Activated B cell treated with CpG ODN at 0.5 μM for 24 hours (primary cell): ENCODE measurements at regions not wholly inside any gene's neighbourhood (a gene's known extent, or its start where the extent isn't known, plus 50 kb on each side); places are given as distances from the start of the nearest gene placed in this dataset.

Source experiments
- ATAC-seq: fragments of 200-7000 bp; cut with Tn5 transposase; one replicate; pipeline ENCODE4 v1.10.0; 2021; ENCODE audit warnings: low read depth, mild to moderate bottlenecking, moderate library complexity
- CTCF ChIA-PET: fragments of 350-600 bp; sonication (Branson Sonifier 250); formaldehyde crosslinking; loops from one replicate; lab custom pipeline; 2021; ENCODE audit warnings: antibody characterized with exemption; lab: Charles Lee
- POLR2A ChIA-PET: fragments of 350-600 bp; sonication (Branson Sonifier 250); formaldehyde crosslinking; loops from one replicate; lab custom pipeline; 2021; ENCODE audit warnings: antibody characterized with exemption; lab: Charles Lee
- DNase-seq: peaks from one replicate; pipeline ENCODE4 v3.0.0; 2022
- H3K27ac Mint-ChIP-seq: one replicate; pipeline ENCODE4 v1.8.0; 2020; ENCODE audit warnings: mixed read lengths
- H3K27me3 Mint-ChIP-seq: one replicate; pipeline ENCODE4 v1.8.0; 2021; ENCODE audit warnings: mixed read lengths
- H3K36me3 Mint-ChIP-seq: one replicate; pipeline ENCODE4 v1.8.0; 2021; ENCODE audit warnings: low read depth, mixed read lengths
- H3K4me1 Mint-ChIP-seq: one replicate; pipeline ENCODE4 v1.8.0; 2021; ENCODE audit warnings: mixed read lengths
- H3K4me3 Mint-ChIP-seq: one replicate; pipeline ENCODE4 v1.8.0; 2020; ENCODE audit warnings: mild to moderate bottlenecking, mixed read lengths
- H3K9me3 Mint-ChIP-seq: one replicate; pipeline ENCODE4 v1.8.0; 2020; ENCODE audit warnings: mixed read lengths
- intact Hi-C: fragments of 100-400 bp; cut with micrococcal nuclease; formaldehyde crosslinking; loops from one replicate; pipeline ENCODE4 v1.15.1; 2024
- TF ChIP-seq, protein P1 (sequence below): fragments of 200-600 bp; IDR thresholded peaks from one replicate; pipeline ENCODE4 v1.8.0; 2022; ENCODE audit warnings: antibody characterized with exemption, mild to moderate bottlenecking

DNA sequence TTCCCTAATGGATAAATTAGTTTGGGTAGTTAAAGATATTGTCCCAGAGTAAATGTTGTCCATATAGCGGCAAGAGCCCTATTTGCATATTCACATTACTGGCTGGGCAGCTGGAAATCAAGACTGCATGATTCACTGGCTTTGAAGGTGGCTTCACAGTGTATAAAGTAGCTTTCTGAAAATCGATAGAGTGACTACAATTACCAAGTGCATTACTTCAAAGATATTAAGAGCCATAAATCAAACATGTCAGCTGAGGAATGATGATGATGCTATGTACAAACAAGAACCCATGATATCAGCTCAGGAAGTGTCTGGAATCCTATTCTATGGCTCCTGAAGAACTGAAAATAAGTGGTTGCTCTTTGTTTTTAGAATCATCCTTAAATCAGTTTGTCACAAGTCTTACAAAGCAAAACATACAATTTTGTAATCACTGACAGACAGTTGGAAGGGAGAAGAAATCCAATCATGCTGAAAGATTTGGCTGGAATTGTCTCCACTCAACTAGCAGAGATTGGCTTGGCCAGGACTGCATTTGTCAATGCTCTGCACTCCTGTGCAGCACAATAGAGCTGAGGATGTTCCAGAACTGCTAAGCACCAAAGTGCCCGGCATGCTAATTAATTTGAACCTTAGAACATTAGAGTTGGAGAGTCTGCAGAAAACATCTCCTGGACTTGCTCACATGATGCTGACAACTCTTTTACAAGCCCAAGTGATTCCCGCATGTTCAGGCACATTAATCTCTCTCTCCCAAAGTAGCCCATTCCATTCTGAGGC lies 77.9 kb upstream of the B3GAT2 start:
- no peak for DNase-seq
- no peak for ATAC-seq
- TF ChIP-seq, protein P1, sequence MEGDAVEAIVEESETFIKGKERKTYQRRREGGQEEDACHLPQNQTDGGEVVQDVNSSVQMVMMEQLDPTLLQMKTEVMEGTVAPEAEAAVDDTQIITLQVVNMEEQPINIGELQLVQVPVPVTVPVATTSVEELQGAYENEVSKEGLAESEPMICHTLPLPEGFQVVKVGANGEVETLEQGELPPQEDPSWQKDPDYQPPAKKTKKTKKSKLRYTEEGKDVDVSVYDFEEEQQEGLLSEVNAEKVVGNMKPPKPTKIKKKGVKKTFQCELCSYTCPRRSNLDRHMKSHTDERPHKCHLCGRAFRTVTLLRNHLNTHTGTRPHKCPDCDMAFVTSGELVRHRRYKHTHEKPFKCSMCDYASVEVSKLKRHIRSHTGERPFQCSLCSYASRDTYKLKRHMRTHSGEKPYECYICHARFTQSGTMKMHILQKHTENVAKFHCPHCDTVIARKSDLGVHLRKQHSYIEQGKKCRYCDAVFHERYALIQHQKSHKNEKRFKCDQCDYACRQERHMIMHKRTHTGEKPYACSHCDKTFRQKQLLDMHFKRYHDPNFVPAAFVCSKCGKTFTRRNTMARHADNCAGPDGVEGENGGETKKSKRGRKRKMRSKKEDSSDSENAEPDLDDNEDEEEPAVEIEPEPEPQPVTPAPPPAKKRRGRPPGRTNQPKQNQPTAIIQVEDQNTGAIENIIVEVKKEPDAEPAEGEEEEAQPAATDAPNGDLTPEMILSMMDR = no peak
- Mint-ChIP-seq H3K27me3 (peaks cover 12% of the 10 kb centered on the region), H3K27ac (no peak overlapping the region), H3K4me3 (no peak overlapping the region), H3K36me3 (no peaks in the 10 kb centered on the region), H3K4me1 (no peaks in the 10 kb centered on the region), H3K9me3 (no peaks in the 10 kb centered on the region)
- intact Hi-C loops = no loop called here
- ChIA-PET POLR2A (no interaction called here), CTCF (no interaction called here)

DNA sequence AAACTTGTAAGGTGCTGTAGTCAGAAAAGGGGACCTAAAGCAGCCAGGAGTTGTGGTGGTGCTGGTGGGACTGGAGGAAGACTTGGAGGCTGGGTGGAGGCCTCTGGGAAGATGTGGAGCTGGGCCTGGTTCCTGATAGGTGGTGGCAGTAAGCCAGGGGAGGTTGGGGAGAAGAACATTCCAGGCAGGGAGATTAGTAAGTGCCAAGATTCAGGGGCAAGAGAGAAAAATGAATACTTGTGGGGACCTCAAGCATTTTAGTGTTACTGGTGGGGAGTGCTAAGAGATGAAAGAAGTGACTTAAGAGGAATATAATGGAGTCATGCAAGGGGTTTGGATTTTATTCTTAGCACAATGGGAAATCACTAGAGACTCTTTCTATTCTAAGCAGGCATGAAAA lies 79.0 kb upstream of the B3GAT2 start:
- Mint-ChIP-seq H3K36me3 (no peaks in the 10 kb centered on the region), H3K9me3 (no peaks in the 10 kb centered on the region), H3K27ac (no peak overlapping the region), H3K27me3 (peaks cover 12% of the 10 kb centered on the region), H3K4me1 (no peaks in the 10 kb centered on the region), H3K4me3 (no peak overlapping the region)
- intact Hi-C loops = no loop called here
- ChIA-PET POLR2A (no interaction called here), CTCF (no interaction called here)
- TF ChIP-seq, protein P1 = no peak
- DNase-seq = no peak
- ATAC-seq = no peak

DNA sequence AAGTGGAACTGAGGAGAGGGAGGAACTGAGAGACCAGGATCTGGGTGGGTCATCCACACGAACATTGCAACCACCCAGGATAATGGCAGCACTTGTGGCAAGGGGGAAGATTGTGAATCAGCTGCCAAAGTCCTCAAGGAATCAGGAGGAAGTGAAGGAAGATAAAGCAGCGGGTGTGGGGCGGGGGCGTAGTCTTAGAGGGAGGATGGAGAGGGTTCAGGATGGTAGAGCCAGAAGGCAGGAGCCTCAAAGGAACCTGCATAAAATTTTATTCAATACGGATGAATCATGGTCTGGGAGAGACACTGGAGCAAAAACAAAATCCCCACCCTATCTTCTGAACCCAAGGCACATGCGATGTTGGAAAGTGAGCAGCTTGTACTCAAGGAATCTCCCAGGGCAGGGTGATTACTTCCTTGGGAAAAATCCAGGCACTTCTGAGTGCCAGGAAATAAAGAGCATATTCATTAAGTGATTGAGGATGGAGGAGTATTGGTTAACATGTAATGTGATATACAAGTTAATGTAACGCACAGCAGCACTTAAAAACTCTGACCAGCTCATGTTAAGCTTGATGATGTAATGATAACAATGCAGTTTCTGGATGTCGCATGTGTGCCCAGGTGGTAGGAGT lies 82.0 kb upstream of the B3GAT2 start:
- Mint-ChIP-seq H3K9me3 (peaks cover 1% of the 10 kb centered on the region), H3K27ac (no peak overlapping the region), H3K27me3 (peaks cover 10% of the 10 kb centered on the region), H3K4me3 (no peak overlapping the region), H3K4me1 (no peaks in the 10 kb centered on the region), H3K36me3 (no peaks in the 10 kb centered on the region)
- intact Hi-C loops = no loop called here
- no peak for ATAC-seq
- TF ChIP-seq, protein P1 = no peak
- CTCF ChIA-PET = no interaction called here
- DNase-seq = no peak
- POLR2A ChIA-PET = no interaction called here

DNA sequence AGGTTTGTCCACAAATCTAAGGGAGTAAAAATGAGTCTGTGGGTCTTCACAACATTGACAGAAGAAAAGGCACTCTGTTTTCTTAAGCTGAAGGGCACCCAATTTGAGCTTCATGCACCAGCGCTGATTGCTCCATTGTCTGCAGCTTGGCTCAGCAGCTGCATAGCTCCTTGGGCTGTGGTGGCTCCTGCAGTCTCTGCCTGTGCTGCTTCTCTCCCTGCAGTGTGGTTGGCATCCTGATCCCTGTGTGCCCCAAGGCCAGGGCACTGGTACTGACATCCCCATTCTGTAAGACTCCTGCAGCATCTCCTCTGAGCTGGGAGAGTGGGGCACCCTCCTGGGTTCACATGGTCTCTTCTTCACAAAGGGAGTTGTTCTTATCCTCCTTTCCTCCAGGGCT lies 83.2 kb upstream of the B3GAT2 start:
- ATAC-seq (no peak), DNase-seq (no peak)
- no peak overlapping the region for H3K4me3 Mint-ChIP-seq
- H3K27me3 Mint-ChIP-seq = peaks cover 10% of the 10 kb centered on the region
- intact Hi-C loops = no loop called here
- CTCF ChIA-PET = no interaction called here
- TF ChIP-seq, protein P1 = no peak
- H3K9me3 Mint-ChIP-seq = peaks cover 3% of the 10 kb centered on the region
- H3K4me1 Mint-ChIP-seq = no peaks in the 10 kb centered on the region
- H3K36me3 Mint-ChIP-seq = no peaks in the 10 kb centered on the region
- no peak overlapping the region for H3K27ac Mint-ChIP-seq
- POLR2A ChIA-PET = no interaction called here

DNA sequence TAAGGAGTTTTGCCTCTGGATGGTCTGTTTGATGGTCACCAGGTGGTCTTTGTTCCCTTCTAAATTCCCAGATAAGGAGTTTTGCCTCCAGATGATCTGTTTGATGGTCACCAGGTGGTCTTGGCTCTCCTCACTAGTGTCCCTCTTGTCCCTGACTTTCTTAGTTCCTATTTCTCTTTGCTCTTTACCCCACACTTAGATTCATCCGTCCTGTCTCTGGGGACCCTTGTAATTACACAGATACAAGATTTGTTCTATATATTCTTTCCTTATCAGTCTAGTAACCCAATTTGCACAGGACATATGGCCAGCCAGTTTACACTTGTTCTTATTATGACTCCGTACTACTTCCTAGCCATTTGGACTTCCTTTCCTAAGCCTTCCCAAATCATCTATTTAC lies 84.0 kb upstream of the B3GAT2 start:
- DNase-seq (no peak), ATAC-seq (no peak)
- Mint-ChIP-seq H3K36me3 (no peaks in the 10 kb centered on the region), H3K27me3 (peaks cover 6% of the 10 kb centered on the region), H3K4me3 (no peak overlapping the region), H3K9me3 (peaks cover 3% of the 10 kb centered on the region), H3K27ac (no peak overlapping the region), H3K4me1 (no peaks in the 10 kb centered on the region)
- POLR2A ChIA-PET = no interaction called here
- TF ChIP-seq, protein P1 = no peak
- intact Hi-C loops = no loop called here
- CTCF ChIA-PET = no interaction called here
